ENCODE measurements at regions not wholly inside any gene's neighbourhood (a gene's known extent, or its start where the extent isn't known, plus 50 kb on each side); places are given as distances from the start of the nearest gene placed in this dataset.

GRCh38 chr3:106729481-106729880 lies 647.8 kb upstream of the CCDC54 start:
- DNase-seq, result no peak

DNA sequence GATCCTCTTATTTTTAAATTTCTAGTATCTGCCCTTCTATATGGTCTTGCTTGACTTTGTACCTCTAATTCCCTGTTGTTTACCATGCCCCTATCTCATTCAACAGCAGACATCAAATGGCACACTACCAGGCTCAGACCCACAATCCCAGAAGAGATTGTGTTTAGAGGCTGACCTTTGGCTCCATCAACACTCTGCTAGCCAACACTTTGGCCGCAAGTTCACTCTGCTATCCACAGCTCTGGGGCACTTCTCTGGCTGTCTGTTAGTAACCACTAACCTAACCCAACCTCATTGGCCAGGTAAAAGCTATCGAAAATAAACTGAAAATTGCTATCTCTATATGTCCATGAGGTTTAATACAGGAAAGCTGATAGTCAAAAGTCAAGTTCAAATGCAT lies 646.0 kb upstream of the CCDC54 start:
- DNase-seq, result no peak

- DNase-seq, result no peak
Measured at GRCh38 chr3:106734712-106735111, 642.5 kb upstream of the CCDC54 start.

- DNase-seq, result no peak
Measured at GRCh38 chr3:106737265-106737664, 640.0 kb upstream of the CCDC54 start.

DNA sequence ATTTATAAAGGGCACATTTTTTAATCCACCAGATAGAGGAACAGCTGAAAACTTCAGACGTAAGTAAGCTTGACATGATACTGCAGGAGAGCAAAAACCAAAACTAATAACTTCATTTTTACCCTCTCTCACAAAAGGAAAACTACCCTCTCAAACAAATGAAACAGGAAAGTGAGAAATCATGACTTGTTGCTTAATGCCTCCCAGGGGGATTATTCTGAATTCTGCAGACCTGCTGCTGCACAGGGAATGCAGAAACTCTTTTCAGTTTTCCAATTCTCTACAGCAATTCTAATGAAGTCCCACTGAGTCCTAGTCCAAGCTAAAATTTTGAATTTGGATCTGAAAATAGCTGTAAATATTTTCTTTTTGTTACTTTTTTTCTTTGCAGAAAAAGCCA lies 637.1 kb upstream of the CCDC54 start:
- no peak for DNase-seq

DNA sequence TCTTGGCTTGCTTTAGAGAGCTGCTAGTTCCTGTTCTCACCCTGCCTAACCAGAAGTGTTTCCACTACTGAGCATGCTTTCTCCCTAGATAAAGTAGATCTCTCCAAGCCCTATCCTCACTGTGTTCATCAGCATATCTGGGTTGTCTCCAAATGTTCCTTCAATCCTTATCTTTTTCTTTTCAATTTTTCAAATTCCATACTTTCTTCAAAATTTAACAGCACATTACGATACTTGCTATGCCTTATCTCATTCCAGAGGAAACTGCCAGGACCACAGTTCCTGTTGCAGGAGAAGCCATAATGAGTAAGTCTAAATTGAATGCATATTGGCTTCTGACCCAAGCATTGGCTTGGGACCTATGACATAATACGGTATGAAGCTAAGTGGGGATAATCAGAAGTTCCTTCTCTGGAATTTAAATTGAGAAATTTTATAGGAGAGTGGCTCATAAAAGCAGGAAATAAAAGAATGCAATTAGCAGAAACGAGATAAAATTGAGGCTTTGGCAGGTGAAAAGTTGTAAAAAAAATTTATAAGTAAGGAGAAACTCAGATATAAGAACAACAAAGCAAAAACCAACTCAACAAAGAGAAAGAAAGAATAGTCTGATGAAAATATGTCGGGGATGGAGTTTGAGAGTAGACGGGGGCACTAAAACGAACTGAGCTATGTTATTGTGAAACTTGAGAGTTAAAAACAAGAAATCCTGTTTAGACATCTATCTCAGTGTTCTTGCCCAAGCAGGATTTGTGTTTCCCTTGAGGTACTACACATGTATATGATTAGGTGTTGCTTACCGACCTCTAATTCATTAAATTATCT lies 631.7 kb upstream of the CCDC54 start:
- DNase-seq, result no peak

- no peak for DNase-seq
Measured at GRCh38 chr3:106746286-106746685, 631.0 kb upstream of the CCDC54 start.

GRCh38 chr3:106748472-106749262 lies 628.6 kb upstream of the CCDC54 start:
- no peak for DNase-seq

GRCh38 chr3:106750092-106750491 lies 627.1 kb upstream of the CCDC54 start:
- no peak for DNase-seq

- no peak for DNase-seq
Measured at GRCh38 chr3:106755336-106755735, 621.9 kb upstream of the CCDC54 start.

DNA sequence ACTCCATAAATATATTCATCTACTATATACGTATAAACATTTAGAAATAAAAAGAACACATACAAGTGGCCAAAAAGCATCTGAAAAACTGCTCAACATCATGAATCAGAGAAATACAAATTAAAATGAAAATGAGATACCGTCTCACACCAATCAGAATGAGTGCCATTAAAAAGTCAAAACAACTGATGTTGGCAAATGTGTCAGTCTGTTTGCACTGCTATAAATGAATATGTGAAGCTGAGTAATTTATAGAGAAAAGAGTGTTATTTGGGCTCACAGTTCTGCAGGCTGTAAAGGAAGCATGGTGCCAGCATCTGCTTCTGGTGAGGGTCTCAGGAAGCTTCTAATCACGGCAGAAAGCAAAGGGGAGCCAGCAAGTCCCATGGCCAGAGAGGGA lies 620.3 kb upstream of the CCDC54 start:
- DNase-seq, result no peak

DNA sequence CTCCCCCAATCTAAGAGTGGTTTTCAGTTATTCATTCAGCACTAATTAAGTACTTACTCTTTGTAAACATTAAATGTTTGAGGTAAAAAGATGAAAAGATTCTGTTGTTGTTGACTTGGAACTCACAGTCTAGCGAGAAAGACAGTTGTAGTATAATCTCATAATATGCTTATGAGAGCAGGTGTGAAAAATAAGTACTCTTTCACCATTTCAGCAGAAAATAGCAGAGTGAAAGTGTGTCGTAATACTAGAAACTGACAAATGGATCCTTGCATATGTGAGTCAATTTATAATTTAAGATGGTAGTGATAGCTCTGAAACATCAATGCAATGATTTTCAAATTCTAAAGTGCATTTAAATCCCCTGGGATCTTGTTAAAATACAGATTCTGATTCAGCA lies 618.8 kb upstream of the CCDC54 start:
- no peak for DNase-seq

GRCh38 chr3:106759731-106760130 lies 617.5 kb upstream of the CCDC54 start:
- DNase-seq, result no peak

DNA sequence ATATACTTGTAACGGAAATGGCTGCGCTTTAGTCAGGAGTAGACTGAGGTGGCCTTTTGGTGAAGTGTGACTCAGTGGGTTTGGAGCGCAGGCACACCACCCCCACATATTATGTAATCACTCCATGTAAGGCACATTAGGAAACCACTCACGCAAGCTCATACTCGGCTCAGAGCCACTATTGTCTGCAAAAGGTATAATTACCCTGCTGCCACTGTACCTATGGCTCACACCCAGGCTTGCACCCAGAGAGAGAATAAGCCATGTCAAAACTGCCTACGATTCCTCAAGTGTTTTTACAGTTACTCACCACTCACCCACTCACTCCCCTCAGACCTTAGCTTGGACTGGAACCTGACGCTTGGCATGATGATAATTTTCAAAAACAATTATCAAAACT lies 611.9 kb upstream of the CCDC54 start:
- DNase-seq, result no peak

DNA sequence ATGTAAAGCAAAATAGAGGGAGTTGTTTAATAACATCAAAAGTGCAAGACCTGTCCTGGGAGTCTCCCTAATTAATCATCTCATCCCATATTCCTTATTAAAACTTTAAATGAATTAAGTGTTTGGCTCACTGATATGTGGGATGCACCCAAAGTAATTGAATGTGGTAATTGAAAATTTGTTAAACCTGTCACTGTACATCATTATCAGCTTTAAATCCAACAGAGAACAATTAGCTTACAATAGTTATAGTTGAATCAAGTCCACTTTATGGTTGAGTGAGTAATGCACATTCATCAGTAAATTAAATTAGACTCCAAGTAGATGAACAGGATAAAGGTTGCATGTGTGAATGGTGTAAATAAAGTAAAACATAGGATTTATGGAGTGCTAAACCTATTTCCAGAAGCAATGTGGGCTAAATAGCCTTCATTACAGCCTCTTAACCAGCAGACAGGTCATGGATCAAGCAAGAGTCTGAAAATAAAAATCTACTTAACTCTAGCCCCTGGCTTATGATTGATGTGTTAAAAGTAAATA lies 608.2 kb upstream of the CCDC54 start:
- DNase-seq, result no peak

DNA sequence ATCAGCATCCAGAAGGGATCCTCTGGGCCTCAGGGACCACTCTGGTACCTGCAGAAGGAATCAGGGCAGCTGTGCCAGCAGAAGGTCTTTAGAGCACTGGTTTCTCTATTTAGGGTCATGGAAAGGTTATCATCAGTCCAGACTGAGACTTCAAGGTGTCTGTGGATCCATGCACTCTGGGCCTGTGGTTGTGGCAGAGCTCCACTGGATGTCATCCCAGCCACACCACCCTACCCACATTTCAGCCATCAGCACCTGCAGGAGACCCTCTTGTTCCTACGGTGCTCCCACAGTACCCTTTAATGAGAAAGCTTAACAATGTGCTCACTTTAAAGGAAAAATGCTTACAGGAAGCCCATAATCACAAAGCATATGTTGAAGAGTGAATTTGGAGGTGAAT lies 603.4 kb upstream of the CCDC54 start:
- DNase-seq, result no peak

DNA sequence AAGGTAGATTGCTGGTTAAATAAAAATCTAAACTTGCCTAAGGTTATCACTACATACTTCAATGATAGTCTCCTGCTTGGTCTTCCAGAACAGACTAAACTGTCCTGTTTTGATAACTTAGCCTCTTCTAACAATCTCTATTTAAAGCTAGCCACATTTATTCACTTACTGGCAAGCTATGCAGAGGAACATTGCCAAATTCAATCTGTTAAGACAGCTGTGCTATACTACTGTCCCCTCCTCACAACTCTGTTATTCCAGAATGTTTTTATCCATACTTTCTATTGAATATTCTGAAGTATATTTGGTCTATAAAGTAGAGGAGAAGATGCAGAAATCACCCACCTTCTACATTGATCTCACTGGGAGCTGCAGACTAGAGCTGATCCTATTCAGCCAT lies 594.0 kb upstream of the CCDC54 start:
- no peak for DNase-seq

GRCh38 chr3:106789276-106789675 lies 588.0 kb upstream of the CCDC54 start:
- no peak for DNase-seq

- DNase-seq, result no peak
Measured at GRCh38 chr3:106792716-106793115, 584.5 kb upstream of the CCDC54 start.

GRCh38 chr3:106794442-106794841 lies 582.8 kb upstream of the CCDC54 start:
- no peak for DNase-seq

GRCh38 chr3:106795553-106795952 lies 581.7 kb upstream of the CCDC54 start:
- DNase-seq, result no peak

DNA sequence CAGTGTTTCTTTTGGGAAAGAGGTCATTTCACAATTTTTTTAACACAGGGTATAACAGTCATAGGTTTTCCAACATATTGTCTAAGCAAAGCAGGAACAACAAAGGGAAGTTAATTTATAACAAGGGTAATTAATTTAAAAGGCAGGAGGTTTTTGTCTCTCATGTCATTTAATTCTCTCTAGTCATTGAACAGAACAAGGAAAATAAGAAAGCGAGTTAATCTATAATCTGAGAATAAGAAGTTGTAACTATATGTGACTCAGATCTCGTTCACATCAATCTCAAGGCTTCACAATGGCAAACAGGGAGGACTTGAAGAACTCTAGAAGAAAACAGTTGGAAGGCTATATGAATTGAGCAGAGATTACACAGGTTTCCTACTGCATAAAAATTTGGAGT lies 579.8 kb upstream of the CCDC54 start:
- no peak for DNase-seq

- DNase-seq, result no peak
Measured at GRCh38 chr3:106805625-106806024, 571.6 kb upstream of the CCDC54 start.

GRCh38 chr3:106806964-106807363 lies 570.3 kb upstream of the CCDC54 start:
- DNase-seq, result no peak
